AML-193 (cell line): ENCODE measurements at regions not wholly inside any gene's neighbourhood (a gene's known extent, or its start where the extent isn't known, plus 50 kb on each side); places are given as distances from the start of the nearest gene placed in this dataset.
"Not testable (repeated sequence)": the region's sequence is repeated elsewhere in the genome, so short reads cannot be mapped to it uniquely, and the experiment has no call there.

Experiments used
- DNase-seq, 2 experiments: peaks; one replicate each; lab custom pipeline; 2025; lab: John Stamatoyannopoulos, UW

GRCh38 chr7:35853194-35853593 lies 52.3 kb downstream of the SEPTIN7 start:
- not testable (repeated sequence) for DNase-seq

- no peak for DNase-seq
These were observed 53.5 kb downstream of the SEPTIN7 start for GRCh38 chr7:35854311-35854710.

- no peak for DNase-seq
These were observed 55.3 kb downstream of the SEPTIN7 start for GRCh38 chr7:35856175-35856574.

- DNase-seq = no peak
These were observed 59.8 kb downstream of the SEPTIN7 start for GRCh38 chr7:35860664-35861063.

- no peak for DNase-seq
These were observed 64.4 kb downstream of the SEPTIN7 start for GRCh38 chr7:35865287-35865686.

- DNase-seq = no peak
These were observed 65.3 kb downstream of the SEPTIN7 start for GRCh38 chr7:35866186-35866585.

GRCh38 chr7:35869117-35869516 lies 68.3 kb downstream of the SEPTIN7 start:
- peak; percentile 9 to 37 for DNase-seq

- DNase-seq = no peak
These were observed 69.0 kb downstream of the SEPTIN7 start for GRCh38 chr7:35869810-35870209.

GRCh38 chr7:35871856-35872255 lies 71.0 kb downstream of the SEPTIN7 start:
- no peak for DNase-seq

- no peak for DNase-seq
These were observed 74.0 kb downstream of the SEPTIN7 start for GRCh38 chr7:35874886-35875285.

GRCh38 chr7:35875292-35875691 lies 74.4 kb downstream of the SEPTIN7 start:
- DNase-seq = no peak

- DNase-seq = no peak
These were observed 77.5 kb downstream of the SEPTIN7 start for GRCh38 chr7:35878351-35878750.

- DNase-seq = not testable (repeated sequence)
These were observed 86.6 kb downstream of the SEPTIN7 start for GRCh38 chr7:35887430-35887829.

GRCh38 chr7:35889001-35889400 lies 88.1 kb downstream of the SEPTIN7 start:
- DNase-seq = no peak

GRCh38 chr7:35889870-35890269 lies 89.0 kb downstream of the SEPTIN7 start:
- DNase-seq = no peak

GRCh38 chr7:35891004-35891830 lies 90.4 kb downstream of the SEPTIN7 start:
- DNase-seq = no peak

GRCh38 chr7:35893649-35894048 lies 92.8 kb downstream of the SEPTIN7 start:
- no peak for DNase-seq

GRCh38 chr7:35894721-35895120 lies 93.9 kb downstream of the SEPTIN7 start:
- DNase-seq = no peak

GRCh38 chr7:35900651-35901050 lies 99.8 kb downstream of the SEPTIN7 start:
- DNase-seq = no peak

- no peak for DNase-seq
These were observed 104.7 kb downstream of the SEPTIN7 start for GRCh38 chr7:35905555-35905954.

GRCh38 chr7:35906191-35906908 lies 105.5 kb downstream of the SEPTIN7 start:
- peak; percentile 77 to 80 for DNase-seq

GRCh38 chr7:35908331-35909216 lies 107.7 kb downstream of the SEPTIN7 start:
- DNase-seq = no peak
